HEK293T (cell line): ENCODE measurements at regions not wholly inside any gene's neighbourhood (a gene's known extent, or its start where the extent isn't known, plus 50 kb on each side); places are given as distances from the start of the nearest gene placed in this dataset.

Experiments
- ELF4 ChIP-seq: fragments of 450-650 bp; IDR thresholded peaks from 2 replicates; pipeline ENCODE4 v1.6.1; 2017; ENCODE audit warnings: antibody characterized with exemption
- SP1 ChIP-seq: fragments of 450-650 bp; IDR thresholded peaks from 2 replicates; pipeline ENCODE4 v1.6.1; 2017

DNA sequence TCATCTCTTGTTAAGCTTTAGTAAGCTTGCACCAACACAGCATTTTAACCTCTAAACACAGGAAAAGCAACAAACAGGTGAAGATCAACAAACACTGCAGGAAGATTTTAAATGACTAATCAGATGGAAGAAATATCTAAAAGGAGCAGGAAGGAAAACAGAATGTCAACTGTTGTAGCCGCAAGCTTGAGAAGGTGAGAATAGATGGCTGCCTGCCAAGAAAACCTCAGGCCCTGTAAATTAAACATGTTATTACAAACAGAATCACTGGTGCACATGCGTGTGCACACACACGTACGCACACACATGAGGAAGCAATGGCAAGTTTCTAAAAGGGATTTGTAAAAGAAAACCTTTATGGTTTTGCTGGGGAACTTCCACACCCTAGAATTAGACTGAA lies 257.8 kb upstream of the GALNT5 start:
- no peak for TF ChIP-seq SP1
- TF ChIP-seq ELF4: no peak
